Kidney (tissue), 13 donors: ENCODE measurements at regions not wholly inside any gene's neighbourhood (a gene's known extent, or its start where the extent isn't known, plus 50 kb on each side); places are given as distances from the start of the nearest gene placed in this dataset.

Source experiments
- DNase-seq, 5 donors: peaks; one replicate each; pipeline ENCODE4 v3.0.0-alpha.2; 2013 to 2020
- FAIRE-seq: peaks from 2 replicates; lab custom pipeline; 2012; peaks lifted over from hg19 to GRCh38; lab: Jason Lieb, UNC
- H3K27ac ChIP-seq, 2 donors: one replicate each; pipeline ENCODE4 v1.7.0; 2013; ENCODE audit warnings: low read depth in 2 of 2, low read length in 2 of 2, inconsistent platforms in 1 of 2
- H3K27me3 ChIP-seq: one replicate; pipeline ENCODE4 v1.7.1; 2013; ENCODE audit warnings: low read length, inconsistent platforms; ENCODE audit not compliant: control insufficient read depth, insufficient read depth
- H3K36me3 ChIP-seq, 3 donors: one replicate each; pipeline versions ENCODE4 v1.7.0 to v1.7.1; 2013; ENCODE audit warnings: low read length in 3 of 3, control low read depth in 1 of 3, inconsistent platforms in 1 of 3; ENCODE audit not compliant: insufficient read depth in 3 of 3, control insufficient read depth in 2 of 3
- H3K4me1 ChIP-seq, 3 donors: one replicate each; pipeline versions ENCODE4 v1.7.0 to v1.7.1; 2013; ENCODE audit warnings: low read length in 3 of 3, inconsistent platforms in 1 of 3, low read depth in 1 of 3; ENCODE audit not compliant: control insufficient read depth in 2 of 3, insufficient read depth in 2 of 3
- H3K4me3 ChIP-seq, 3 donors: one replicate each; pipeline versions ENCODE4 v1.7.0 to v1.8.1; 2013; ENCODE audit warnings: low read length in 3 of 3, control low read depth in 1 of 3, inconsistent platforms in 1 of 3
- H3K9ac ChIP-seq, 3 donors: one replicate each; pipeline versions ENCODE4 v1.7.0 to v1.7.1; 2013; ENCODE audit warnings: low read length in 3 of 3, control low read depth in 1 of 3, inconsistent platforms in 1 of 3
- H3K9me3 ChIP-seq, 3 donors: one replicate each; pipeline versions ENCODE4 v1.7.0 to v1.7.1; 2013; ENCODE audit warnings: low read length in 3 of 3, control low read depth in 1 of 3, inconsistent platforms in 1 of 3; ENCODE audit not compliant: control insufficient read depth in 2 of 3, insufficient read depth in 1 of 3
- CTCF ChIP-seq: IDR thresholded peaks from 3 replicates; pipeline ENCODE4 v1.5.1; 2012; ENCODE audit warnings: mild to moderate bottlenecking, moderate library complexity, borderline replicate concordance; ENCODE audit not compliant: insufficient read depth; ENCODE audit errors: extremely low read depth
- intact Hi-C: fragments of 100-400 bp; cut with DNase I; formaldehyde crosslinking; loops from one replicate; pipeline ENCODE4 v1.11.1; 2022
- donor health status: control.
- donor health status: control.
- donor health status: control.
- donor health status: control.
- donor health status: control.
- donor health status: DM: yes; HTN: yes; CAD: no.
- donor health status: Normal renal cell carcinoma (clear cell type).

- Histone ChIP-seq H3K4me1 (no peaks in the 10 kb centered on the region), H3K4me3 (peak overlapping the region; percentile 27 to 51 (median 33)), H3K27ac (no peak overlapping the region), H3K9ac (no peak overlapping the region), H3K36me3 (no peaks in the 10 kb centered on the region), H3K27me3 (no peaks in the 10 kb centered on the region), H3K9me3 (no peaks in the 10 kb centered on the region)
- no peak for TF ChIP-seq CTCF
- no peak for FAIRE-seq
- peak in 3 of 5 donors; percentile 19 to 42 (median 34) for DNase-seq
- intact Hi-C loops, result no loop called here
These were observed 55.8 kb upstream of the SHC3 start for GRCh38 chr9:89234205-89235067.

GRCh38 chr9:89236955-89237573 is 58.4 kb upstream of the SHC3 start:
- no peaks in the 10 kb centered on the region for H3K9me3 ChIP-seq
- H3K27me3 ChIP-seq, result no peaks in the 10 kb centered on the region
- H3K36me3 ChIP-seq, result no peaks in the 10 kb centered on the region
- H3K27ac ChIP-seq, result no peak overlapping the region
- TF ChIP-seq CTCF, result no peak
- FAIRE-seq, result no peak
- no peak overlapping the region for H3K4me3 ChIP-seq
- no peak overlapping the region for H3K9ac ChIP-seq
- intact Hi-C loops, result no loop called here
- no peaks in the 10 kb centered on the region for H3K4me1 ChIP-seq
- no peak for DNase-seq

DNA sequence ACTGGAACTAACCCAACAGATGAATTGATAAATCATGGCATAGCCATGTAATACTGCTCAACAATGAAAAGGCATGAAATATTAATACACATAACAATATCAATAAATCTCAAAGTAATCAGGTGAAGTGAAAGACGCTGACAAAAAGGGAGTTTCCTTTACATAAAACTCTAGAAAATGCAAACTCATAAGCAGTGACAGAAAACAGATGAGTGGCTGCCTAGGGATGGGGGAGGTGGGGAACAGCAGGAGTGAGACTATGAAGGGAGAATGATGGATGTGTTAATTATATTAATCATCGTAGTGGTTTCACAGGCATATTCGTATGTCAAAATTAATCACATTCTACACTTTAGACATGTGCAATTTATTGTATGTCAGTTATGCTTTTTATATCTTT is 59.8 kb upstream of the SHC3 start:
- H3K27me3 ChIP-seq, result no peaks in the 10 kb centered on the region
- no peaks in the 10 kb centered on the region for H3K9me3 ChIP-seq
- intact Hi-C loops, result no loop called here
- DNase-seq (no peak), FAIRE-seq (no peak)
- H3K9ac ChIP-seq, result no peak overlapping the region
- H3K4me1 ChIP-seq, result no peaks in the 10 kb centered on the region
- no peak overlapping the region for H3K27ac ChIP-seq
- no peak for TF ChIP-seq CTCF
- no peaks in the 10 kb centered on the region for H3K36me3 ChIP-seq
- H3K4me3 ChIP-seq, result no peak overlapping the region
